ENCODE measurements at regions not wholly inside any gene's neighbourhood (a gene's known extent, or its start where the extent isn't known, plus 50 kb on each side); places are given as distances from the start of the nearest gene placed in this dataset.

DNA sequence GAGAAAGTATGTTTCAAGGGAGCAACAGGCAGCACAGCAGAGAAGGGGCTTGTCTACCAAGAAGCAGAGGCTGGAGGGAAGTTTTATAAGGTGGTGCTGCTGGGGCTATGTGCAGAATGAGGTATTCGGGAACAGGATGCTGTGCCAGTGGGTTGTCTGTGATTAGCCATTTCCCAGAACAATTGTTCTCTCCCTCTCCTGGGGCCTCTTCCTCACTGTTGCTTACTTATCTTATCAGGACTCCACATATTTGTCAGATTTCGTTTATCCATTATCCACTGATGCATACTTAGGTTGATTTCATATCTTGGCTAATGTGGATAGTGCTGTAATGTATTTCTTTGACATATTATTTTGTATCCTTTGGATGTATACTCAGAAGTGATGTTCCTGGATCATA lies 195.1 kb upstream of the RTL1 start:
- TF ChIP-seq TAF1 (IDR thresholded peaks at IDR 0.05; ENCODE audit: borderline replicate concordance, insufficient read depth, low read length) (no peak), POLR2AphosphoS5 (IDR thresholded peaks at IDR 0.05; ENCODE audit: low read depth, low read length) (no peak), SIN3A (IDR thresholded peaks at IDR 0.05; ENCODE audit: borderline replicate concordance, insufficient read depth, low read length) (no peak), FOXP2 (optimal IDR thresholded peaks at IDR 0.05; ENCODE audit: borderline replicate concordance, extremely low read depth, extremely low read length, insufficient read depth) (no peak)
- TF ChIP-seq, protein P1, sequence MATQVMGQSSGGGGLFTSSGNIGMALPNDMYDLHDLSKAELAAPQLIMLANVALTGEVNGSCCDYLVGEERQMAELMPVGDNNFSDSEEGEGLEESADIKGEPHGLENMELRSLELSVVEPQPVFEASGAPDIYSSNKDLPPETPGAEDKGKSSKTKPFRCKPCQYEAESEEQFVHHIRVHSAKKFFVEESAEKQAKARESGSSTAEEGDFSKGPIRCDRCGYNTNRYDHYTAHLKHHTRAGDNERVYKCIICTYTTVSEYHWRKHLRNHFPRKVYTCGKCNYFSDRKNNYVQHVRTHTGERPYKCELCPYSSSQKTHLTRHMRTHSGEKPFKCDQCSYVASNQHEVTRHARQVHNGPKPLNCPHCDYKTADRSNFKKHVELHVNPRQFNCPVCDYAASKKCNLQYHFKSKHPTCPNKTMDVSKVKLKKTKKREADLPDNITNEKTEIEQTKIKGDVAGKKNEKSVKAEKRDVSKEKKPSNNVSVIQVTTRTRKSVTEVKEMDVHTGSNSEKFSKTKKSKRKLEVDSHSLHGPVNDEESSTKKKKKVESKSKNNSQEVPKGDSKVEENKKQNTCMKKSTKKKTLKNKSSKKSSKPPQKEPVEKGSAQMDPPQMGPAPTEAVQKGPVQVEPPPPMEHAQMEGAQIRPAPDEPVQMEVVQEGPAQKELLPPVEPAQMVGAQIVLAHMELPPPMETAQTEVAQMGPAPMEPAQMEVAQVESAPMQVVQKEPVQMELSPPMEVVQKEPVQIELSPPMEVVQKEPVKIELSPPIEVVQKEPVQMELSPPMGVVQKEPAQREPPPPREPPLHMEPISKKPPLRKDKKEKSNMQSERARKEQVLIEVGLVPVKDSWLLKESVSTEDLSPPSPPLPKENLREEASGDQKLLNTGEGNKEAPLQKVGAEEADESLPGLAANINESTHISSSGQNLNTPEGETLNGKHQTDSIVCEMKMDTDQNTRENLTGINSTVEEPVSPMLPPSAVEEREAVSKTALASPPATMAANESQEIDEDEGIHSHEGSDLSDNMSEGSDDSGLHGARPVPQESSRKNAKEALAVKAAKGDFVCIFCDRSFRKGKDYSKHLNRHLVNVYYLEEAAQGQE (IDR thresholded peaks at IDR 0.05; ENCODE audit: insufficient read depth in 1 of 2, low read depth in 2 of 2, low read length in 2 of 2): no peak

All from PFSK-1 (cell line).